HCT116 (cell line): ENCODE measurements at regions not wholly inside any gene's neighbourhood (a gene's known extent, or its start where the extent isn't known, plus 50 kb on each side); places are given as distances from the start of the nearest gene placed in this dataset.

ENCODE experiments used
- ATAC-seq: fragments of 200-7000 bp; cut with Tn5 transposase; 2 replicates; pipeline ENCODE4 v1.9.1; 2020; ENCODE audit warnings: mild to moderate bottlenecking, moderate library complexity
- BruUV-seq: library from RNA; stranded (reverse); fragments of 400-500 nt; replicated peaks from 2 replicates; lab custom pipeline; 2021; lab: Mats Ljungman, UMichigan
- CTCF ChIA-PET: fragments of 300-600 bp; sonication (Branson Sonifier 250); formaldehyde crosslinking; loops from one replicate; lab custom pipeline; 2021; ENCODE audit warnings: antibody characterized with exemption; lab: Charles Lee
- POLR2A ChIA-PET: fragments of 300-600, 350-600 bp; sonication (Branson Sonifier 250); formaldehyde crosslinking; loops from one replicate; lab custom pipeline; 2021; ENCODE audit warnings: antibody characterized with exemption; lab: Charles Lee
- RAD21 ChIA-PET, 2 experiments: fragments of 300-600 bp; sonication (Branson Sonifier 250); formaldehyde crosslinking; loops; one replicate each; lab custom pipeline; 2023; ENCODE audit warnings: low total read pairs in 2 of 2; ENCODE audit not compliant: uncharacterized antibody in 2 of 2, unreplicated experiment in 2 of 2, low non-redundant PET in 1 of 2; lab: Charles Lee
- DNase-seq: peaks from one replicate; pipeline ENCODE4 v3.0.0-alpha.2; 2010; ENCODE audit warnings: low read depth, low spot score
- H2AFZ ChIP-seq: fragments of 200-600 bp; shearing (Covaris generic), sonication (generic); 2 replicates; pipeline ENCODE4 v1.6.1; 2017; ENCODE audit warnings: low read depth, mixed run types, mixed read lengths, antibody characterized with exemption, low read length; ENCODE audit not compliant: poor library complexity, severe bottlenecking
- H3K27ac ChIP-seq: 2 replicates; pipeline ENCODE4 v1.5.1; 2012; ENCODE audit warnings: low read depth, low read length
- H3K27me3 ChIP-seq: fragments of 200-600 bp; sonication (generic); 2 replicates; pipeline ENCODE4 v1.6.1; 2016; ENCODE audit warnings: mixed run types, low read length, mixed read lengths; ENCODE audit not compliant: insufficient read depth
- H3K36me3 ChIP-seq, 2 experiments: fragments of 200-500 bp in 1 of 2; fragments of 200-600 bp in 1 of 2; sonication (Bioruptor generic) in 1 of 2; sonication (generic) in 1 of 2; 2 replicates each; pipeline versions ENCODE4 v1.5.1 to v1.6.1; 2014 to 2016; ENCODE audit warnings: low read length in 2 of 2, inconsistent platforms in 1 of 2, mixed read lengths in 1 of 2, mixed run types in 1 of 2; ENCODE audit not compliant: insufficient read depth in 2 of 2, control insufficient read depth in 1 of 2
- H3K4me1 ChIP-seq, 2 experiments: fragments of 200-600 bp in 1 of 2; sonication (generic) in 1 of 2; 2 replicates each; pipeline versions ENCODE4 v1.5.1 to v1.6.1; 2012 to 2017; ENCODE audit warnings: low read length in 2 of 2, inconsistent platforms in 1 of 2, mild to moderate bottlenecking in 1 of 2, mixed read lengths in 1 of 2, mixed run types in 1 of 2, moderate library complexity in 1 of 2; ENCODE audit not compliant: insufficient read depth in 2 of 2, control insufficient read depth in 1 of 2
- H3K4me2 ChIP-seq: fragments of 200-600 bp; sonication (generic); 2 replicates; pipeline ENCODE4 v1.6.1; 2017; ENCODE audit warnings: mixed run types, low read length, mixed read lengths
- H3K4me3 ChIP-seq, 2 experiments: fragments of 200-600 bp in 1 of 2; sonication (generic) in 1 of 2; replicated peaks in 1 of 2; 2 replicates each; pipeline ENCODE4 v1.5.1; 2011 to 2016; ENCODE audit warnings: low read length in 2 of 2, control low read depth in 1 of 2, low read depth in 1 of 2, mild to moderate bottlenecking in 1 of 2, mixed read lengths in 1 of 2, mixed run types in 1 of 2
- H3K79me2 ChIP-seq: fragments of 200-600 bp; sonication (generic); 2 replicates; pipeline ENCODE4 v1.6.1; 2017; ENCODE audit warnings: mild to moderate bottlenecking, mixed run types, low read length, moderate library complexity, mixed read lengths; ENCODE audit not compliant: insufficient read depth
- H3K9ac ChIP-seq: fragments of 200-600 bp; sonication (generic); 2 replicates; pipeline ENCODE4 v1.6.1; 2016; ENCODE audit warnings: low read length, mixed read lengths
- H3K9me2 ChIP-seq: fragments of 200-600 bp; sonication (generic), shearing (Covaris generic); 2 replicates; pipeline ENCODE4 v1.6.1; 2017; ENCODE audit warnings: mixed run types, mild to moderate bottlenecking, moderate library complexity; ENCODE audit not compliant: insufficient read depth
- H3K9me3 ChIP-seq, 2 experiments: fragments of 200-500 bp in 1 of 2; fragments of 200-600 bp in 1 of 2; sonication (Bioruptor generic) in 1 of 2; sonication (generic) in 1 of 2; 2 replicates each; pipeline ENCODE4 v1.6.1; 2014 to 2017; ENCODE audit warnings: low read length in 2 of 2, mixed read lengths in 2 of 2, inconsistent platforms in 1 of 2, low read depth in 1 of 2, mild to moderate bottlenecking in 1 of 2, mixed run types in 1 of 2, moderate library complexity in 1 of 2; ENCODE audit not compliant: control insufficient read depth in 1 of 2, insufficient read depth in 1 of 2
- H4K20me1 ChIP-seq: fragments of 200-600 bp; sonication (generic), shearing (Covaris generic); 2 replicates; pipeline ENCODE4 v1.6.1; 2017; ENCODE audit warnings: mixed run types, mild to moderate bottlenecking, moderate library complexity; ENCODE audit not compliant: insufficient read depth
- CBX3 ChIP-seq: IDR thresholded peaks from 2 replicates; pipeline ENCODE4 v1.6.1; 2012; ENCODE audit warnings: low read depth
- CEBPB ChIP-seq: IDR thresholded peaks from 2 replicates; pipeline ENCODE4 v1.6.1; 2012; ENCODE audit warnings: low read depth
- ELF1 ChIP-seq: IDR thresholded peaks from 2 replicates; pipeline ENCODE4 v1.6.1; 2012; ENCODE audit warnings: low read depth, borderline replicate concordance
- EZH2 ChIP-seq: fragments of 200-600 bp; sonication (generic); IDR thresholded peaks from 2 replicates; pipeline ENCODE4 v1.6.1; 2017; ENCODE audit warnings: antibody characterized with exemption, mixed run types
- FOSL1 ChIP-seq: IDR thresholded peaks from 2 replicates; pipeline ENCODE4 v1.6.1; 2012; ENCODE audit warnings: low read depth
- JUND ChIP-seq: IDR thresholded peaks from 2 replicates; pipeline ENCODE4 v1.6.1; 2012
- POLR2A ChIP-seq: IDR thresholded peaks from 2 replicates; pipeline ENCODE4 v1.7.0; 2011; ENCODE audit warnings: borderline replicate concordance; ENCODE audit not compliant: insufficient read depth, insufficient read length; ENCODE audit errors: extremely low read depth
- RAD21 ChIP-seq: IDR thresholded peaks from 2 replicates; pipeline ENCODE4 v1.6.1; 2012; ENCODE audit warnings: low read depth, mild to moderate bottlenecking
- SP1 ChIP-seq: IDR thresholded peaks from 2 replicates; pipeline ENCODE4 v1.6.1; 2012; ENCODE audit warnings: low read depth
- SRF ChIP-seq: IDR thresholded peaks from 2 replicates; pipeline ENCODE4 v1.6.1; 2012; ENCODE audit warnings: low read depth
- ZFX ChIP-seq: fragments of 450-650 bp; IDR thresholded peaks from 2 replicates; pipeline ENCODE4 v1.6.1; 2017
- ZNF274 ChIP-seq: fragments of 200-500 bp; sonication (Bioruptor generic); IDR thresholded peaks from 2 replicates; pipeline ENCODE4 v1.6.1; 2014; ENCODE audit warnings: mild to moderate bottlenecking, low read depth, low read length, inconsistent platforms
- intact Hi-C: fragments of 100-400 bp; cut with micrococcal nuclease; formaldehyde crosslinking; loops from 2 replicates; pipeline ENCODE4 v1.10.0; 2022
- TF ChIP-seq, protein P1 (sequence below): IDR thresholded peaks from 2 replicates; pipeline ENCODE4 v1.6.1; 2012
- TF ChIP-seq, protein P2 (sequence below): IDR thresholded peaks from 2 replicates; pipeline ENCODE4 v1.6.1; 2012; ENCODE audit warnings: low read depth
- TF ChIP-seq, protein P3 (sequence below): IDR thresholded peaks from 2 replicates; pipeline ENCODE4 v1.6.1; 2011; ENCODE audit warnings: mild to moderate bottlenecking, low read length, moderate library complexity; ENCODE audit not compliant: insufficient replicate concordance; ENCODE audit errors: extremely low read depth
- TF ChIP-seq, protein P4 (sequence below), 3 experiments: fragments of 200-600 bp in 1 of 3; sonication (generic) in 1 of 3; IDR thresholded peaks in 2 of 3; conservative IDR thresholded peaks in 1 of 3; 2 replicates each; pipeline ENCODE4 v1.5.1; 2012 to 2017; ENCODE audit warnings: low read depth in 2 of 3, low read length in 2 of 3, antibody characterized with exemption in 1 of 3, borderline replicate concordance in 1 of 3, control low read depth in 1 of 3, mild to moderate bottlenecking in 1 of 3, mixed read lengths in 1 of 3, mixed run types in 1 of 3, moderate library complexity in 1 of 3; ENCODE audit not compliant: insufficient read depth in 1 of 3
- TF ChIP-seq, protein P5 (sequence below): IDR thresholded peaks from 2 replicates; pipeline ENCODE4 v1.6.1; 2012

DNA sequence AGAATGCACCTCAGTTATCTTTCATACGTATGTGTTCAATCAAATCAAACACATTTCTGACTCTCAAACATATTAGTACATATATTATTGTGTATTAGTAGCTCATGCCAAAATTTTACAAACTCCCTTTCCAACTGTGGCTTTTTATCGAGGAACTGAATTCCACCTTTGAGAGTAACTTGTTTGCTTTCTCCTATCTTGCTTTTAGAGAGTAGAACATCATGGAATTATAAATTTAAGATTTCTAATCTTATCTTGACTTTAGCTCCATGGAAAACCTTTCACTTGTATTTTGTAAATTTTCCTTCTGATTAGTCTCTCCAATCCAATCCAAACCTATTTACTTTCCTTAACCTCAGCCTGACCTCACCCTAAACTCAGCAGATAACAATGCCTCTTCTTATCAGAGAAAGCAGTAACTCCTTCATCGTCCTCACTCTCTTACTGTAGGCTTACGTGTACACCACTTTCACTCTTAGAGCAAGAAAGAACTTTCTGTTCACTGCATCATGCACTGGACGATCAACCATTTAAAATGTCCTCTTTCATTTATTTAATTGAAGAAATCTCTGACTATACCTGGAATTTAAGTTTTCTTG lies 164.5 kb downstream of the TMTC3 start:
- ATAC-seq (no peak), DNase-seq (no peak)
- intact Hi-C loops, result no loop called here
- Histone ChIP-seq H3K9me3 (no peaks in the 10 kb centered on the region), H3K4me2 (no peak overlapping the region), H2AFZ (no peak overlapping the region), H4K20me1 (no peaks in the 10 kb centered on the region), H3K36me3 (no peaks in the 10 kb centered on the region; a peak in 1 of 4 replicates), H3K4me3 (no peak overlapping the region), H3K4me1 (peaks cover 0 to 15% of the 10 kb centered on the region in 2 experiments; a peak in 2 of 4 replicates), H3K27ac (no peak overlapping the region), H3K79me2 (no peaks in the 10 kb centered on the region), H3K9ac (no peak overlapping the region), H3K9me2 (no peaks in the 10 kb centered on the region; the same call in 1 of the 2 replicates), H3K27me3 (no peaks in the 10 kb centered on the region)
- BruUV-seq, result no TSS peak
- ChIA-PET POLR2A (no interaction called here), CTCF (no interaction called here), RAD21 (no interaction called here)
- TF ChIP-seq, protein P1, sequence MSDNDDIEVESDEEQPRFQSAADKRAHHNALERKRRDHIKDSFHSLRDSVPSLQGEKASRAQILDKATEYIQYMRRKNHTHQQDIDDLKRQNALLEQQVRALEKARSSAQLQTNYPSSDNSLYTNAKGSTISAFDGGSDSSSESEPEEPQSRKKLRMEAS, result no peak
- TF ChIP-seq ELF1 (no peak), SP1 (no peak), RAD21 (no peak), SRF (no peak), POLR2A (no peak), CBX3 (no peak), EZH2 (no peak), ZNF274 (no peak), CEBPB (no peak), JUND (no peak), ZFX (no peak), FOSL1 (no peak)
- TF ChIP-seq, protein P2, sequence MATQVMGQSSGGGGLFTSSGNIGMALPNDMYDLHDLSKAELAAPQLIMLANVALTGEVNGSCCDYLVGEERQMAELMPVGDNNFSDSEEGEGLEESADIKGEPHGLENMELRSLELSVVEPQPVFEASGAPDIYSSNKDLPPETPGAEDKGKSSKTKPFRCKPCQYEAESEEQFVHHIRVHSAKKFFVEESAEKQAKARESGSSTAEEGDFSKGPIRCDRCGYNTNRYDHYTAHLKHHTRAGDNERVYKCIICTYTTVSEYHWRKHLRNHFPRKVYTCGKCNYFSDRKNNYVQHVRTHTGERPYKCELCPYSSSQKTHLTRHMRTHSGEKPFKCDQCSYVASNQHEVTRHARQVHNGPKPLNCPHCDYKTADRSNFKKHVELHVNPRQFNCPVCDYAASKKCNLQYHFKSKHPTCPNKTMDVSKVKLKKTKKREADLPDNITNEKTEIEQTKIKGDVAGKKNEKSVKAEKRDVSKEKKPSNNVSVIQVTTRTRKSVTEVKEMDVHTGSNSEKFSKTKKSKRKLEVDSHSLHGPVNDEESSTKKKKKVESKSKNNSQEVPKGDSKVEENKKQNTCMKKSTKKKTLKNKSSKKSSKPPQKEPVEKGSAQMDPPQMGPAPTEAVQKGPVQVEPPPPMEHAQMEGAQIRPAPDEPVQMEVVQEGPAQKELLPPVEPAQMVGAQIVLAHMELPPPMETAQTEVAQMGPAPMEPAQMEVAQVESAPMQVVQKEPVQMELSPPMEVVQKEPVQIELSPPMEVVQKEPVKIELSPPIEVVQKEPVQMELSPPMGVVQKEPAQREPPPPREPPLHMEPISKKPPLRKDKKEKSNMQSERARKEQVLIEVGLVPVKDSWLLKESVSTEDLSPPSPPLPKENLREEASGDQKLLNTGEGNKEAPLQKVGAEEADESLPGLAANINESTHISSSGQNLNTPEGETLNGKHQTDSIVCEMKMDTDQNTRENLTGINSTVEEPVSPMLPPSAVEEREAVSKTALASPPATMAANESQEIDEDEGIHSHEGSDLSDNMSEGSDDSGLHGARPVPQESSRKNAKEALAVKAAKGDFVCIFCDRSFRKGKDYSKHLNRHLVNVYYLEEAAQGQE, result no peak
- TF ChIP-seq, protein P3, sequence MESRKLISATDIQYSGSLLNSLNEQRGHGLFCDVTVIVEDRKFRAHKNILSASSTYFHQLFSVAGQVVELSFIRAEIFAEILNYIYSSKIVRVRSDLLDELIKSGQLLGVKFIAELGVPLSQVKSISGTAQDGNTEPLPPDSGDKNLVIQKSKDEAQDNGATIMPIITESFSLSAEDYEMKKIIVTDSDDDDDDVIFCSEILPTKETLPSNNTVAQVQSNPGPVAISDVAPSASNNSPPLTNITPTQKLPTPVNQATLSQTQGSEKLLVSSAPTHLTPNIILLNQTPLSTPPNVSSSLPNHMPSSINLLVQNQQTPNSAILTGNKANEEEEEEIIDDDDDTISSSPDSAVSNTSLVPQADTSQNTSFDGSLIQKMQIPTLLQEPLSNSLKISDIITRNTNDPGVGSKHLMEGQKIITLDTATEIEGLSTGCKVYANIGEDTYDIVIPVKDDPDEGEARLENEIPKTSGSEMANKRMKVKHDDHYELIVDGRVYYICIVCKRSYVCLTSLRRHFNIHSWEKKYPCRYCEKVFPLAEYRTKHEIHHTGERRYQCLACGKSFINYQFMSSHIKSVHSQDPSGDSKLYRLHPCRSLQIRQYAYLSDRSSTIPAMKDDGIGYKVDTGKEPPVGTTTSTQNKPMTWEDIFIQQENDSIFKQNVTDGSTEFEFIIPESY, result no peak
- TF ChIP-seq, protein P4, sequence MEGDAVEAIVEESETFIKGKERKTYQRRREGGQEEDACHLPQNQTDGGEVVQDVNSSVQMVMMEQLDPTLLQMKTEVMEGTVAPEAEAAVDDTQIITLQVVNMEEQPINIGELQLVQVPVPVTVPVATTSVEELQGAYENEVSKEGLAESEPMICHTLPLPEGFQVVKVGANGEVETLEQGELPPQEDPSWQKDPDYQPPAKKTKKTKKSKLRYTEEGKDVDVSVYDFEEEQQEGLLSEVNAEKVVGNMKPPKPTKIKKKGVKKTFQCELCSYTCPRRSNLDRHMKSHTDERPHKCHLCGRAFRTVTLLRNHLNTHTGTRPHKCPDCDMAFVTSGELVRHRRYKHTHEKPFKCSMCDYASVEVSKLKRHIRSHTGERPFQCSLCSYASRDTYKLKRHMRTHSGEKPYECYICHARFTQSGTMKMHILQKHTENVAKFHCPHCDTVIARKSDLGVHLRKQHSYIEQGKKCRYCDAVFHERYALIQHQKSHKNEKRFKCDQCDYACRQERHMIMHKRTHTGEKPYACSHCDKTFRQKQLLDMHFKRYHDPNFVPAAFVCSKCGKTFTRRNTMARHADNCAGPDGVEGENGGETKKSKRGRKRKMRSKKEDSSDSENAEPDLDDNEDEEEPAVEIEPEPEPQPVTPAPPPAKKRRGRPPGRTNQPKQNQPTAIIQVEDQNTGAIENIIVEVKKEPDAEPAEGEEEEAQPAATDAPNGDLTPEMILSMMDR (IDR thresholded peaks at IDR 0.05 in 2 of 3, conservative IDR thresholded peaks at IDR 0.05 in 1 of 3; ENCODE audit: borderline replicate concordance in 1 of 3, insufficient read depth in 1 of 3, low read depth in 2 of 3, low read length in 2 of 3), result no peak
- TF ChIP-seq, protein P5, sequence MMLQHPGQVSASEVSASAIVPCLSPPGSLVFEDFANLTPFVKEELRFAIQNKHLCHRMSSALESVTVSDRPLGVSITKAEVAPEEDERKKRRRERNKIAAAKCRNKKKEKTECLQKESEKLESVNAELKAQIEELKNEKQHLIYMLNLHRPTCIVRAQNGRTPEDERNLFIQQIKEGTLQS, result no peak
